Right atrium auricular region (tissue), 2 donors: ENCODE measurements at regions not wholly inside any gene's neighbourhood (a gene's known extent, or its start where the extent isn't known, plus 50 kb on each side); places are given as distances from the start of the nearest gene placed in this dataset.

Experiments
- DNase-seq: peaks from one replicate; pipeline ENCODE4 v3.0.0-alpha.2; 2019; ENCODE audit warnings: low spot score
- H3K27ac ChIP-seq, 2 donors: fragments of 200-600 bp; sonication (generic); 1 replicate in 1 of 2; 2 replicates in 1 of 2; pipeline ENCODE4 v1.5.1; 2016 to 2019
- H3K27me3 ChIP-seq, 2 donors: fragments of 200-600 bp; sonication (generic); one replicate each; pipeline versions ENCODE4 v1.5.1 to v1.6.0; 2017 to 2019
- H3K36me3 ChIP-seq: fragments of 200-600 bp; sonication (generic); one replicate; pipeline ENCODE4 v1.5.1; 2016
- H3K4me1 ChIP-seq, 2 donors: fragments of 200-600 bp; sonication (generic); one replicate each; pipeline versions ENCODE4 v1.5.1 to v1.6.0; 2017 to 2019
- H3K4me3 ChIP-seq, 2 donors: fragments of 200-600 bp; sonication (generic); 1 replicate in 1 of 2; 2 replicates in 1 of 2; pipeline ENCODE4 v1.5.1; 2017 to 2019; ENCODE audit warnings: mild to moderate bottlenecking in 1 of 2, moderate library complexity in 1 of 2
- H3K9me3 ChIP-seq, 2 donors: fragments of 200-600 bp; sonication (generic); one replicate each; pipeline ENCODE4 v1.5.1; 2019
- TF ChIP-seq, protein P1 (sequence below), 2 donors: fragments of 200-600 bp; sonication (generic); IDR thresholded peaks; one replicate each; pipeline ENCODE4 v1.5.1; 2019; ENCODE audit warnings: antibody characterized with exemption in 2 of 2

GRCh38 chr2:149797030-149797429 lies 209.5 kb upstream of the MMADHC start:
- Histone ChIP-seq H3K36me3 (no peaks in the 10 kb centered on the region), H3K4me3 (no peak overlapping the region), H3K4me1 (no peaks in the 10 kb centered on the region), H3K27ac (no peak overlapping the region), H3K27me3 (no peaks in the 10 kb centered on the region), H3K9me3 (no peaks in the 10 kb centered on the region)
- no peak for DNase-seq
- TF ChIP-seq, protein P1, sequence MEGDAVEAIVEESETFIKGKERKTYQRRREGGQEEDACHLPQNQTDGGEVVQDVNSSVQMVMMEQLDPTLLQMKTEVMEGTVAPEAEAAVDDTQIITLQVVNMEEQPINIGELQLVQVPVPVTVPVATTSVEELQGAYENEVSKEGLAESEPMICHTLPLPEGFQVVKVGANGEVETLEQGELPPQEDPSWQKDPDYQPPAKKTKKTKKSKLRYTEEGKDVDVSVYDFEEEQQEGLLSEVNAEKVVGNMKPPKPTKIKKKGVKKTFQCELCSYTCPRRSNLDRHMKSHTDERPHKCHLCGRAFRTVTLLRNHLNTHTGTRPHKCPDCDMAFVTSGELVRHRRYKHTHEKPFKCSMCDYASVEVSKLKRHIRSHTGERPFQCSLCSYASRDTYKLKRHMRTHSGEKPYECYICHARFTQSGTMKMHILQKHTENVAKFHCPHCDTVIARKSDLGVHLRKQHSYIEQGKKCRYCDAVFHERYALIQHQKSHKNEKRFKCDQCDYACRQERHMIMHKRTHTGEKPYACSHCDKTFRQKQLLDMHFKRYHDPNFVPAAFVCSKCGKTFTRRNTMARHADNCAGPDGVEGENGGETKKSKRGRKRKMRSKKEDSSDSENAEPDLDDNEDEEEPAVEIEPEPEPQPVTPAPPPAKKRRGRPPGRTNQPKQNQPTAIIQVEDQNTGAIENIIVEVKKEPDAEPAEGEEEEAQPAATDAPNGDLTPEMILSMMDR (IDR thresholded peaks at IDR 0.05) = no peak

DNA sequence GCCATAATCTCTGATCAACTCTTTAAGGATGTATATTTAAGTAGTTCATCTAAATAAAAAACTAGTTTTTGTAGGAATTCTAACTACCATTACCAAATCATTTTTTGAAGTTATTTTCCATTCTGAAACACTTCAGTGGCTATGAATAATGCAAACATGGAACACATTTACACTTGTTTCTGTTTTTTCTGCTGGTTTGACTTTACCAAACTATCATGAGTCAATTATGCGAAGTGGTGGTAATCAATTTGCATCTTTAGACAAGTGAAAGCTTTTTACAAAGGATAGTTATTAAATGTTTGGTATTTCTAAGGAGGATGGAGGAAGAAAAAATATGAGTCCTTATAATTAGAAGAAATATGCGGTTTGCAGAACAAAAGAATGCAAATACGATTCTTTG lies 202.0 kb upstream of the MMADHC start:
- no peaks in the 10 kb centered on the region for H3K36me3 ChIP-seq
- no peak overlapping the region for H3K4me3 ChIP-seq
- TF ChIP-seq, protein P1 (IDR thresholded peaks at IDR 0.05) = no peak
- H3K27ac ChIP-seq = no peak overlapping the region
- no peaks in the 10 kb centered on the region for H3K27me3 ChIP-seq
- H3K9me3 ChIP-seq = no peaks in the 10 kb centered on the region
- H3K4me1 ChIP-seq = no peaks in the 10 kb centered on the region
- DNase-seq = no peak

GRCh38 chr2:149787206-149787605 lies 199.6 kb upstream of the MMADHC start:
- no peaks in the 10 kb centered on the region for H3K4me1 ChIP-seq
- no peak overlapping the region for H3K27ac ChIP-seq
- H3K36me3 ChIP-seq = no peaks in the 10 kb centered on the region
- DNase-seq = no peak
- no peaks in the 10 kb centered on the region for H3K27me3 ChIP-seq
- TF ChIP-seq, protein P1 (IDR thresholded peaks at IDR 0.05) = no peak
- no peak overlapping the region for H3K4me3 ChIP-seq
- no peaks in the 10 kb centered on the region for H3K9me3 ChIP-seq

DNA sequence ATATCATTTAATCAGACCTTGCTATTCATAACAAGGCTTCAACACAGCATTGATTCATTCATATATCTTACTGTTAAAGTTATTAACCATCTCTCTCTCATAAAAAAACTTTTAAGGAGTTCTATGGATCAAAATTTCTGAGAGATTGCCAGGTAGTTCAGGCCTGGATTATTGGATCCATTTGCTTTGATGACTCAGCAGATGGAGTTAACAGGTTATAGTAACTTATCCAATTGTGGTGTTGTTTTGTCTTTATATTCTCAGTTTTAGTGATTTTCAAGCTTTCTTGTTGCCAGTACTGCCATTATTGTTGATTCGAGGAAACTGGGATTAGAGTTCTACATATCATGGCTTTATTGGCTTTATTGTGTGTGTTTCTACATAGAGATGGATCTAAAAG lies 195.7 kb upstream of the MMADHC start:
- TF ChIP-seq, protein P1 (IDR thresholded peaks at IDR 0.05) = no peak
- Histone ChIP-seq H3K27ac (no peak overlapping the region), H3K4me3 (no peak overlapping the region), H3K9me3 (no peaks in the 10 kb centered on the region), H3K4me1 (no peaks in the 10 kb centered on the region), H3K27me3 (no peaks in the 10 kb centered on the region), H3K36me3 (no peaks in the 10 kb centered on the region)
- DNase-seq = no peak

DNA sequence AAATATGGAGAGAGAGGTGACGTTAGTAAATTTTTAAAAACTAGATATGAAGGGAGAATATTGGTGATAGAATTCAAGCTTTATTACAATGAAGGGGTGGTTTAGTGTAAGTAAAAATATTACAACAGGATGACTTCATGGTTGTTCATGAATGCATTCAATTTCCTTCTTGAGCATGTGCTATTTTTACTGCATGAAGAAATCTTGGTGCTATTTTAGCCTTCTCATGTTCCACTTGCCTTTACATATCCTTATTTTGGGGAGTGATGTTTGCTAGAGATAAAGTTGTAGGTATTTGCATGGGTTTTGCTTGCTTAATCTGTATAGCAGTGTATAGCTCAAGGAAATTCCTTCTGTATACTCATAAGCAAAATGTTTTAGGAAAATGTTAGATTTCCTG lies 195.0 kb upstream of the MMADHC start:
- Histone ChIP-seq H3K4me3 (no peak overlapping the region), H3K36me3 (no peaks in the 10 kb centered on the region), H3K4me1 (no peaks in the 10 kb centered on the region), H3K27ac (no peak overlapping the region), H3K9me3 (no peaks in the 10 kb centered on the region), H3K27me3 (no peaks in the 10 kb centered on the region)
- TF ChIP-seq, protein P1 (IDR thresholded peaks at IDR 0.05) = no peak
- DNase-seq = no peak

- Histone ChIP-seq H3K27me3 (no peaks in the 10 kb centered on the region), H3K4me1 (no peaks in the 10 kb centered on the region), H3K9me3 (no peaks in the 10 kb centered on the region), H3K36me3 (no peaks in the 10 kb centered on the region), H3K27ac (no peak overlapping the region), H3K4me3 (no peak overlapping the region)
- TF ChIP-seq, protein P1 (IDR thresholded peaks at IDR 0.05) = no peak
- DNase-seq = no peak
Observed at GRCh38 chr2:149781263-149781808, 193.8 kb upstream of the MMADHC start.
